IMR-90 (cell line): ENCODE measurements at regions not wholly inside any gene's neighbourhood (a gene's known extent, or its start where the extent isn't known, plus 50 kb on each side); places are given as distances from the start of the nearest gene placed in this dataset.

Source experiments
- BHLHE40 ChIP-seq: fragments of 150-350 bp; IDR thresholded peaks from 2 replicates; pipeline ENCODE4 v1.6.1; 2016; ENCODE audit warnings: mild to moderate bottlenecking, low read depth, low read length
- CEBPB ChIP-seq: IDR thresholded peaks from 2 replicates; pipeline ENCODE4 v1.6.1; 2012; ENCODE audit warnings: low read depth, low read length, improper control_type of control experiment
- CTCF ChIP-seq: conservative IDR thresholded peaks from 2 replicates; pipeline ENCODE4 v1.5.1; 2012; ENCODE audit warnings: mild to moderate bottlenecking, low read depth, low read length, improper control_type of control experiment
- ELK1 ChIP-seq: fragments of 150-350 bp; IDR thresholded peaks from 2 replicates; pipeline ENCODE4 v1.6.1; 2016; ENCODE audit warnings: low read depth, mild to moderate bottlenecking, low read length, moderate library complexity, borderline replicate concordance
- FOS ChIP-seq: fragments of 150-350 bp; IDR thresholded peaks from 2 replicates; pipeline ENCODE4 v1.6.1; 2016; ENCODE audit warnings: low read depth, low read length
- MAFK ChIP-seq: IDR thresholded peaks from 2 replicates; pipeline ENCODE4 v1.6.1; 2012; ENCODE audit warnings: low read depth, low read length, improper control_type of control experiment
- MXI1 ChIP-seq: IDR thresholded peaks from 2 replicates; pipeline ENCODE4 v1.6.1; 2012; ENCODE audit warnings: low read depth, mild to moderate bottlenecking, low read length, moderate library complexity, borderline replicate concordance
- POLR2A ChIP-seq: IDR thresholded peaks from 2 replicates; pipeline ENCODE4 v1.6.1; 2012; ENCODE audit warnings: mild to moderate bottlenecking, low read depth, low read length
- RAD21 ChIP-seq: IDR thresholded peaks from 2 replicates; pipeline ENCODE4 v1.6.1; 2012; ENCODE audit warnings: low read length, improper control_type of control experiment
- RCOR1 ChIP-seq: IDR thresholded peaks from 2 replicates; pipeline ENCODE4 v1.6.1; 2012; ENCODE audit warnings: mild to moderate bottlenecking, low read length, improper control_type of control experiment; ENCODE audit not compliant: insufficient replicate concordance
- RFX5 ChIP-seq: IDR thresholded peaks from 2 replicates; pipeline ENCODE4 v1.8.0; 2012; ENCODE audit warnings: low read depth, mild to moderate bottlenecking, low read length, moderate library complexity
- SMC3 ChIP-seq: fragments of 150-350 bp; IDR thresholded peaks from 2 replicates; pipeline ENCODE4 v1.6.1; 2016; ENCODE audit warnings: low read depth, mild to moderate bottlenecking, antibody characterized with exemption, low read length, moderate library complexity
- USF2 ChIP-seq: fragments of 150-350 bp; IDR thresholded peaks from 2 replicates; pipeline ENCODE4 v1.6.1; 2017; ENCODE audit warnings: mild to moderate bottlenecking, antibody characterized with exemption, low read length, low read depth

GRCh38 chr6:82458705-82459104, 95.1 kb downstream of the TPBG start:
- TF ChIP-seq CTCF = no peak
- no peak for TF ChIP-seq RFX5
- no peak for TF ChIP-seq RAD21
- no peak for TF ChIP-seq ELK1
- no peak for TF ChIP-seq POLR2A
- TF ChIP-seq MAFK = peak; percentile 96
- no peak for TF ChIP-seq RCOR1
- no peak for TF ChIP-seq CEBPB
- TF ChIP-seq USF2 = no peak
- TF ChIP-seq BHLHE40 = no peak
- TF ChIP-seq FOS = no peak
- no peak for TF ChIP-seq SMC3
- no peak for TF ChIP-seq MXI1
